ENCODE measurements at regions not wholly inside any gene's neighbourhood (a gene's known extent, or its start where the extent isn't known, plus 50 kb on each side); places are given as distances from the start of the nearest gene placed in this dataset.
"Not testable (repeated sequence)": the region's sequence is repeated elsewhere in the genome, so short reads cannot be mapped to it uniquely, and the experiment has no call there.

GRCh38 chr13:111667757-111668156 lies 347.3 kb downstream of the TEX29 start:
- POLR2A ChIA-PET, result no interaction called here
- no peak for TF ChIP-seq CTCF (IDR thresholded peaks at IDR 0.05)
- Mint-ChIP-seq H3K4me1 (ENCODE audit: low read depth) (no peaks in the 10 kb centered on the region), H3K27ac (no peak overlapping the region), H3K27me3 (no peaks in the 10 kb centered on the region), H3K4me3 (no peak overlapping the region), H3K9me3 (no peaks in the 10 kb centered on the region), H3K36me3 (ENCODE audit: low read depth) (no peaks in the 10 kb centered on the region)
- ATAC-seq (no peak), DNase-seq (no peak)
- intact Hi-C loops (cut with micrococcal nuclease), result no loop called here
- CTCF ChIA-PET, result no interaction called here

GRCh38 chr13:111668451-111668850 lies 348.0 kb downstream of the TEX29 start:
- intact Hi-C loops (cut with micrococcal nuclease), result no loop called here
- DNase-seq (no peak), ATAC-seq (no peak)
- CTCF ChIA-PET, result no interaction called here
- no peaks in the 10 kb centered on the region for H3K36me3 Mint-ChIP-seq (ENCODE audit: low read depth)
- POLR2A ChIA-PET, result no interaction called here
- no peak for TF ChIP-seq CTCF (IDR thresholded peaks at IDR 0.05)
- H3K4me3 Mint-ChIP-seq, result no peak overlapping the region
- no peaks in the 10 kb centered on the region for H3K27me3 Mint-ChIP-seq
- no peaks in the 10 kb centered on the region for H3K4me1 Mint-ChIP-seq (ENCODE audit: low read depth)
- H3K9me3 Mint-ChIP-seq, result no peaks in the 10 kb centered on the region
- no peak overlapping the region for H3K27ac Mint-ChIP-seq

GRCh38 chr13:111672198-111672597 lies 351.8 kb downstream of the TEX29 start:
- H3K4me3 Mint-ChIP-seq; H3K4me1 Mint-ChIP-seq (ENCODE audit: low read depth); POLR2A ChIA-PET; H3K9me3 Mint-ChIP-seq; ATAC-seq; H3K27me3 Mint-ChIP-seq; CTCF ChIA-PET; H3K36me3 Mint-ChIP-seq (ENCODE audit: low read depth); intact Hi-C loops (cut with micrococcal nuclease); H3K27ac Mint-ChIP-seq; DNase-seq: not testable (repeated sequence)

GRCh38 chr13:111678120-111678882 lies 357.9 kb downstream of the TEX29 start:
- H3K4me3 Mint-ChIP-seq; H3K9me3 Mint-ChIP-seq; H3K36me3 Mint-ChIP-seq (ENCODE audit: low read depth); H3K27me3 Mint-ChIP-seq; H3K4me1 Mint-ChIP-seq (ENCODE audit: low read depth); intact Hi-C loops (cut with micrococcal nuclease); ATAC-seq; DNase-seq; H3K27ac Mint-ChIP-seq; POLR2A ChIA-PET; CTCF ChIA-PET: not testable (repeated sequence)

- H3K4me1 Mint-ChIP-seq (ENCODE audit: low read depth); H3K27me3 Mint-ChIP-seq; DNase-seq; H3K4me3 Mint-ChIP-seq; CTCF ChIA-PET; H3K27ac Mint-ChIP-seq; H3K36me3 Mint-ChIP-seq (ENCODE audit: low read depth); H3K9me3 Mint-ChIP-seq; intact Hi-C loops (cut with micrococcal nuclease); ATAC-seq; POLR2A ChIA-PET: not testable (repeated sequence)
Measured at GRCh38 chr13:111679645-111680044, 359.2 kb downstream of the TEX29 start.

- H3K4me3 Mint-ChIP-seq; H3K9me3 Mint-ChIP-seq; H3K27me3 Mint-ChIP-seq; H3K27ac Mint-ChIP-seq; H3K36me3 Mint-ChIP-seq (ENCODE audit: low read depth); intact Hi-C loops (cut with micrococcal nuclease); DNase-seq; H3K4me1 Mint-ChIP-seq (ENCODE audit: low read depth); CTCF ChIA-PET; ATAC-seq; POLR2A ChIA-PET: not testable (repeated sequence)
Measured at GRCh38 chr13:111680100-111680499, 359.7 kb downstream of the TEX29 start.

- DNase-seq; CTCF ChIA-PET; intact Hi-C loops (cut with micrococcal nuclease); H3K27me3 Mint-ChIP-seq; H3K27ac Mint-ChIP-seq; H3K9me3 Mint-ChIP-seq; H3K4me1 Mint-ChIP-seq (ENCODE audit: low read depth); H3K4me3 Mint-ChIP-seq; ATAC-seq; H3K36me3 Mint-ChIP-seq (ENCODE audit: low read depth); POLR2A ChIA-PET: not testable (repeated sequence)
Measured at GRCh38 chr13:111692028-111692427, 371.6 kb downstream of the TEX29 start.

GRCh38 chr13:111696121-111696520 lies 370.8 kb upstream of the SOX1 start:
- H3K27me3 Mint-ChIP-seq; ATAC-seq; H3K36me3 Mint-ChIP-seq (ENCODE audit: low read depth); intact Hi-C loops (cut with micrococcal nuclease); CTCF ChIA-PET; POLR2A ChIA-PET; H3K27ac Mint-ChIP-seq; DNase-seq; H3K9me3 Mint-ChIP-seq; H3K4me1 Mint-ChIP-seq (ENCODE audit: low read depth); H3K4me3 Mint-ChIP-seq: not testable (repeated sequence)

- CTCF ChIA-PET; H3K27me3 Mint-ChIP-seq; H3K9me3 Mint-ChIP-seq; H3K27ac Mint-ChIP-seq; H3K4me1 Mint-ChIP-seq (ENCODE audit: low read depth); DNase-seq; intact Hi-C loops (cut with micrococcal nuclease); H3K36me3 Mint-ChIP-seq (ENCODE audit: low read depth); POLR2A ChIA-PET; H3K4me3 Mint-ChIP-seq; ATAC-seq: not testable (repeated sequence)
Measured at GRCh38 chr13:111702059-111702458, 364.9 kb upstream of the SOX1 start.
